WTC11 (cell line): ENCODE measurements at regions not wholly inside any gene's neighbourhood (a gene's known extent, or its start where the extent isn't known, plus 50 kb on each side); places are given as distances from the start of the nearest gene placed in this dataset.

Experiments
- ATAC-seq: fragments of 200-7000 bp; cut with Tn5 transposase; 2 replicates; pipeline ENCODE4 v1.10.0; 2021; ENCODE audit warnings: mild to moderate bottlenecking, moderate library complexity
- CTCF ChIA-PET: fragments of 300-600 bp; sonication (Branson Sonifier 250); formaldehyde crosslinking; loops from one replicate; lab custom pipeline; 2021; ENCODE audit warnings: antibody characterized with exemption; lab: Charles Lee
- POLR2A ChIA-PET: fragments of 350-600 bp; sonication (Branson Sonifier 250); formaldehyde crosslinking; loops from one replicate; lab custom pipeline; 2021; ENCODE audit warnings: antibody characterized with exemption; lab: Charles Lee
- DNase-seq: peaks from one replicate; pipeline ENCODE4 v3.0.0; 2021; ENCODE audit warnings: low spot score
- H3K27ac Mint-ChIP-seq: 2 replicates; pipeline ENCODE4 v1.8.0; 2021; ENCODE audit warnings: mixed read lengths
- H3K27me3 Mint-ChIP-seq: 2 replicates; pipeline ENCODE4 v1.8.0; 2021; ENCODE audit warnings: low read depth, mild to moderate bottlenecking, moderate library complexity, mixed read lengths
- H3K36me3 Mint-ChIP-seq: 2 replicates; pipeline ENCODE4 v1.8.0; 2021; ENCODE audit warnings: mixed read lengths
- H3K4me1 Mint-ChIP-seq: 2 replicates; pipeline ENCODE4 v1.8.0; 2022; ENCODE audit warnings: mixed read lengths
- H3K4me3 Mint-ChIP-seq: 2 replicates; pipeline ENCODE4 v1.8.0; 2021; ENCODE audit warnings: mild to moderate bottlenecking, moderate library complexity, mixed read lengths
- H3K9me3 Mint-ChIP-seq: 2 replicates; pipeline ENCODE4 v1.8.0; 2021; ENCODE audit warnings: mixed read lengths
- CBFB ChIP-seq: sonication (generic); formaldehyde crosslinking; IDR thresholded peaks from 2 replicates; pipeline ENCODE4 v1.8.1; 2022; ENCODE audit warnings: mild to moderate bottlenecking, low read depth, missing genetic modification reagents
- FOXJ3 ChIP-seq: sonication (generic); formaldehyde crosslinking; IDR thresholded peaks from 2 replicates; pipeline ENCODE4 v1.9.0; 2021; ENCODE audit warnings: missing genetic modification reagents, mild to moderate bottlenecking, borderline replicate concordance
- FOXK1 ChIP-seq: sonication (generic); formaldehyde crosslinking; IDR thresholded peaks from 2 replicates; pipeline ENCODE4 v1.8.0; 2022; ENCODE audit warnings: mild to moderate bottlenecking, moderate library complexity, missing genetic modification reagents
- KAT7 ChIP-seq: sonication (generic); formaldehyde crosslinking; IDR thresholded peaks from 2 replicates; pipeline ENCODE4 v1.8.1; 2023; ENCODE audit warnings: missing genetic modification reagents, mild to moderate bottlenecking, borderline replicate concordance
- MYBL2 ChIP-seq: sonication (generic); formaldehyde crosslinking; IDR thresholded peaks from 2 replicates; pipeline ENCODE4 v1.8.1; 2023; ENCODE audit warnings: mild to moderate bottlenecking, moderate library complexity, missing genetic modification reagents
- RORB ChIP-seq: fragments of 250-450 bp; sonication (Bioruptor Pico); IDR thresholded peaks from 2 replicates; pipeline ENCODE4 v1.9.0; 2021; ENCODE audit warnings: mild to moderate bottlenecking
- TCF7 ChIP-seq: sonication (generic); formaldehyde crosslinking; IDR thresholded peaks from 2 replicates; pipeline ENCODE4 v1.8.0; 2022; ENCODE audit warnings: mild to moderate bottlenecking, low read depth, missing genetic modification reagents, moderate library complexity
- TEAD1 ChIP-seq: sonication (generic); formaldehyde crosslinking; IDR thresholded peaks from 2 replicates; pipeline ENCODE4 v1.8.0; 2022; ENCODE audit warnings: mild to moderate bottlenecking, missing genetic modification reagents
- ZBTB21 ChIP-seq: sonication (generic); formaldehyde crosslinking; IDR thresholded peaks from 2 replicates; pipeline ENCODE4 v1.8.1; 2023; ENCODE audit warnings: mild to moderate bottlenecking, missing genetic modification reagents, borderline replicate concordance
- ZNF121 ChIP-seq: sonication (generic); formaldehyde crosslinking; IDR thresholded peaks from 2 replicates; pipeline ENCODE4 v1.8.0; 2023; ENCODE audit warnings: missing genetic modification reagents
- ZNF138 ChIP-seq: sonication (generic); formaldehyde crosslinking; conservative IDR thresholded peaks from 2 replicates; pipeline ENCODE4 v1.8.1; 2022; ENCODE audit warnings: mild to moderate bottlenecking, moderate library complexity, missing genetic modification reagents
- ZNF232 ChIP-seq: sonication (generic); formaldehyde crosslinking; IDR thresholded peaks from 2 replicates; pipeline ENCODE4 v1.8.0; 2022; ENCODE audit warnings: mild to moderate bottlenecking, missing genetic modification reagents
- ZNF263 ChIP-seq: sonication (generic); formaldehyde crosslinking; IDR thresholded peaks from 2 replicates; pipeline ENCODE4 v1.8.1; 2022; ENCODE audit warnings: low read depth, mild to moderate bottlenecking, moderate library complexity, missing genetic modification reagents
- ZNF416 ChIP-seq: fragments of 250-450 bp; sonication (Bioruptor Pico); IDR thresholded peaks from 2 replicates; pipeline ENCODE4 v1.9.0; 2021; ENCODE audit warnings: mild to moderate bottlenecking, inconsistent platforms
- ZNF671 ChIP-seq: fragments of 250-450 bp; sonication (Bioruptor Pico); IDR thresholded peaks from 2 replicates; pipeline ENCODE4 v1.8.0; 2021; ENCODE audit warnings: mild to moderate bottlenecking
- TF ChIP-seq, protein P1 (sequence below): fragments of 250-450 bp; sonication (Bioruptor Pico); IDR thresholded peaks from 2 replicates; pipeline ENCODE4 v1.9.0; 2021; ENCODE audit warnings: moderate library complexity, mild to moderate bottlenecking, inconsistent platforms, borderline replicate concordance
- TF ChIP-seq, protein P2 (sequence below): sonication (generic); formaldehyde crosslinking; IDR thresholded peaks from 2 replicates; pipeline ENCODE4 v1.8.1; 2022; ENCODE audit warnings: mild to moderate bottlenecking, missing genetic modification reagents, moderate library complexity, borderline replicate concordance
- TF ChIP-seq, protein P3 (sequence below): fragments of 250-450 bp; sonication (Bioruptor Pico); IDR thresholded peaks from 2 replicates; pipeline ENCODE4 v1.9.0; 2021; ENCODE audit warnings: mild to moderate bottlenecking
- TF ChIP-seq, protein P4 (sequence below): sonication (generic); formaldehyde crosslinking; IDR thresholded peaks from 2 replicates; pipeline ENCODE4 v1.8.0; 2022; ENCODE audit warnings: mild to moderate bottlenecking, missing genetic modification reagents
- TF ChIP-seq, protein P5 (sequence below): sonication (generic); formaldehyde crosslinking; IDR thresholded peaks from 2 replicates; pipeline ENCODE4 v1.8.1; 2023; ENCODE audit warnings: mild to moderate bottlenecking, missing genetic modification reagents
- TF ChIP-seq, protein P6 (sequence below): sonication (generic); formaldehyde crosslinking; IDR thresholded peaks from 2 replicates; pipeline ENCODE4 v1.8.1; 2023; ENCODE audit warnings: mild to moderate bottlenecking, missing genetic modification reagents, moderate library complexity
- TF ChIP-seq, protein P7 (sequence below): fragments of 250-450 bp; sonication (Bioruptor Pico); IDR thresholded peaks from 2 replicates; pipeline ENCODE4 v1.9.0; 2021; ENCODE audit warnings: mild to moderate bottlenecking

DNA sequence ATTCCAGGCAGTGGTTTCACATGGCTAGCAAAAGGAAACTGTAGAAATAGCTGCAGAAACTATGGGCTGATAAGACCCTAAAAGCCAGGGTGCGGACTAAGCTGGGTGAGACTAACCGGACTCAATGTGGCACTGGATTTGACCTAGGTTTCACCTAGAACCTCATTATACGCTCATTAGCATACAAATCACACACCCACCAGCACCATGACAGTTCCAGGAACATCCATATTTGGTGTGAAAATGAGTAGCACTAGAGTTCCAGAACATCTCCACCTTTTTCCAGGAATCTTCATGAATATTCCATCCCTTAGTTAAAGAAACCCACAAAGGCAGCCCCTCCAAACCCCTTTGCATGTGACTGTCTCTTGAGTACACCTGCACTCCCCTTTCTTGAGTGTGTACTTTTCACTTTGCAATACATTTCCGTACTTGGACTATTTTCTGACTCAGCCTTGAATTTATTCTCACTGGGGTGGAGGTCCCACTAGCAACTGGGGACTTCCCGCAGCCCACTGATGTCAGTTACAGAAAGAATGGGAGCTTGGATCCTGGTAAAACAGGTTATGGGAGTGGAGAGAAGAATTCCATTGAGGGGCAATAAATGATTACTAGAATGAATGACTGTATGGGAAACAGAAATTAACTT lies 58.0 kb upstream of the SPATA31C2 start (continued):
- TF ChIP-seq, protein P1, sequence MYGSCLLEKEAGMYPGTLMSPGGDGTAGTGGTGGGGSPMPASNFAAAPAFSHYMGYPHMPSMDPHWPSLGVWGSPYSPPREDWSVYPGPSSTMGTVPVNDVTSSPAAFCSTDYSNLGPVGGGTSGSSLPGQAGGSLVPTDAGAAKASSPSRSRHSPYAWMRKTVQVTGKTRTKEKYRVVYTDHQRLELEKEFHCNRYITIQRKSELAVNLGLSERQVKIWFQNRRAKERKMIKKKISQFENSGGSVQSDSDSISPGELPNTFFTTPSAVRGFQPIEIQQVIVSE (CRISPR knock-in tag): no peak
- TF ChIP-seq TCF7 (CRISPR knock-in tag): no peak

DNA sequence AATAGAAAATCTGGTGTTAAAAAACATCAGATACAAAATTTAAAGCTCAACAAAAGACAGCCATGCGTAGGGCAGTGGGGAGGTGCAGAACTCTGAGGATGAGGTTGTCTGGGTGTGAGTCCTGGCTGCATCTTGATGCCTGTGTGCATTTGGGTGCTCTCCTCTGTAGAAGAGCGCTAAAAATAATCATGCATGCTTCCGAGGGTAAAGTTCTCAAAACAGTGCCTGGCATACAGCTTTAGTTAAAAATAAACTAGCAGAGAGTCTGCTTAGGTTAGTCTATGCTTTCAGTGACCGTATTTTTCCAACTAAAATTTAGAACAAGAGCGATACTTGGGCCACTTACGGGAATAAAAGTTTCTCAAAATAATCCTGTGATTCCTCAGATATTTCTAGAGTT lies 55.5 kb upstream of the SPATA31C2 start:
- DNase-seq (no peak), ATAC-seq (no peak)
- no peaks in the 10 kb centered on the region for H3K36me3 Mint-ChIP-seq
- CTCF ChIA-PET: no interaction called here
- no peak overlapping the region for H3K4me3 Mint-ChIP-seq
- no peak overlapping the region for H3K27ac Mint-ChIP-seq
- TF ChIP-seq, protein P2, sequence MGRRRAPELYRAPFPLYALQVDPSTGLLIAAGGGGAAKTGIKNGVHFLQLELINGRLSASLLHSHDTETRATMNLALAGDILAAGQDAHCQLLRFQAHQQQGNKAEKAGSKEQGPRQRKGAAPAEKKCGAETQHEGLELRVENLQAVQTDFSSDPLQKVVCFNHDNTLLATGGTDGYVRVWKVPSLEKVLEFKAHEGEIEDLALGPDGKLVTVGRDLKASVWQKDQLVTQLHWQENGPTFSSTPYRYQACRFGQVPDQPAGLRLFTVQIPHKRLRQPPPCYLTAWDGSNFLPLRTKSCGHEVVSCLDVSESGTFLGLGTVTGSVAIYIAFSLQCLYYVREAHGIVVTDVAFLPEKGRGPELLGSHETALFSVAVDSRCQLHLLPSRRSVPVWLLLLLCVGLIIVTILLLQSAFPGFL (CRISPR knock-in tag): no peak
- TF ChIP-seq ZNF416 (CRISPR knock-in tag): no peak
- no peak for TF ChIP-seq FOXK1 (CRISPR knock-in tag)
- no peak for TF ChIP-seq KAT7 (CRISPR knock-in tag)
- TF ChIP-seq, protein P3, sequence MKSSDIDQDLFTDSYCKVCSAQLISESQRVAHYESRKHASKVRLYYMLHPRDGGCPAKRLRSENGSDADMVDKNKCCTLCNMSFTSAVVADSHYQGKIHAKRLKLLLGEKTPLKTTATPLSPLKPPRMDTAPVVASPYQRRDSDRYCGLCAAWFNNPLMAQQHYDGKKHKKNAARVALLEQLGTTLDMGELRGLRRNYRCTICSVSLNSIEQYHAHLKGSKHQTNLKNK (CRISPR knock-in tag): no peak
- no peak for TF ChIP-seq MYBL2 (CRISPR knock-in tag)
- TF ChIP-seq ZNF121: no peak
- TF ChIP-seq, protein P4, sequence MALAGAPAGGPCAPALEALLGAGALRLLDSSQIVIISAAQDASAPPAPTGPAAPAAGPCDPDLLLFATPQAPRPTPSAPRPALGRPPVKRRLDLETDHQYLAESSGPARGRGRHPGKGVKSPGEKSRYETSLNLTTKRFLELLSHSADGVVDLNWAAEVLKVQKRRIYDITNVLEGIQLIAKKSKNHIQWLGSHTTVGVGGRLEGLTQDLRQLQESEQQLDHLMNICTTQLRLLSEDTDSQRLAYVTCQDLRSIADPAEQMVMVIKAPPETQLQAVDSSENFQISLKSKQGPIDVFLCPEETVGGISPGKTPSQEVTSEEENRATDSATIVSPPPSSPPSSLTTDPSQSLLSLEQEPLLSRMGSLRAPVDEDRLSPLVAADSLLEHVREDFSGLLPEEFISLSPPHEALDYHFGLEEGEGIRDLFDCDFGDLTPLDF (CRISPR knock-in tag): no peak
- TF ChIP-seq CBFB (CRISPR knock-in tag): no peak
- no peak for TF ChIP-seq RORB
- TF ChIP-seq, protein P5, sequence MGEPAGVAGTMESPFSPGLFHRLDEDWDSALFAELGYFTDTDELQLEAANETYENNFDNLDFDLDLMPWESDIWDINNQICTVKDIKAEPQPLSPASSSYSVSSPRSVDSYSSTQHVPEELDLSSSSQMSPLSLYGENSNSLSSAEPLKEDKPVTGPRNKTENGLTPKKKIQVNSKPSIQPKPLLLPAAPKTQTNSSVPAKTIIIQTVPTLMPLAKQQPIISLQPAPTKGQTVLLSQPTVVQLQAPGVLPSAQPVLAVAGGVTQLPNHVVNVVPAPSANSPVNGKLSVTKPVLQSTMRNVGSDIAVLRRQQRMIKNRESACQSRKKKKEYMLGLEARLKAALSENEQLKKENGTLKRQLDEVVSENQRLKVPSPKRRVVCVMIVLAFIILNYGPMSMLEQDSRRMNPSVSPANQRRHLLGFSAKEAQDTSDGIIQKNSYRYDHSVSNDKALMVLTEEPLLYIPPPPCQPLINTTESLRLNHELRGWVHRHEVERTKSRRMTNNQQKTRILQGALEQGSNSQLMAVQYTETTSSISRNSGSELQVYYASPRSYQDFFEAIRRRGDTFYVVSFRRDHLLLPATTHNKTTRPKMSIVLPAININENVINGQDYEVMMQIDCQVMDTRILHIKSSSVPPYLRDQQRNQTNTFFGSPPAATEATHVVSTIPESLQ (CRISPR knock-in tag): no peak
- no peak for TF ChIP-seq ZNF232 (CRISPR knock-in tag)
- TF ChIP-seq FOXJ3 (CRISPR knock-in tag): no peak
- TF ChIP-seq, protein P6, sequence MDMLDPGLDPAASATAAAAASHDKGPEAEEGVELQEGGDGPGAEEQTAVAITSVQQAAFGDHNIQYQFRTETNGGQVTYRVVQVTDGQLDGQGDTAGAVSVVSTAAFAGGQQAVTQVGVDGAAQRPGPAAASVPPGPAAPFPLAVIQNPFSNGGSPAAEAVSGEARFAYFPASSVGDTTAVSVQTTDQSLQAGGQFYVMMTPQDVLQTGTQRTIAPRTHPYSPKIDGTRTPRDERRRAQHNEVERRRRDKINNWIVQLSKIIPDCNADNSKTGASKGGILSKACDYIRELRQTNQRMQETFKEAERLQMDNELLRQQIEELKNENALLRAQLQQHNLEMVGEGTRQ (CRISPR knock-in tag): no peak
- TF ChIP-seq, protein P7, sequence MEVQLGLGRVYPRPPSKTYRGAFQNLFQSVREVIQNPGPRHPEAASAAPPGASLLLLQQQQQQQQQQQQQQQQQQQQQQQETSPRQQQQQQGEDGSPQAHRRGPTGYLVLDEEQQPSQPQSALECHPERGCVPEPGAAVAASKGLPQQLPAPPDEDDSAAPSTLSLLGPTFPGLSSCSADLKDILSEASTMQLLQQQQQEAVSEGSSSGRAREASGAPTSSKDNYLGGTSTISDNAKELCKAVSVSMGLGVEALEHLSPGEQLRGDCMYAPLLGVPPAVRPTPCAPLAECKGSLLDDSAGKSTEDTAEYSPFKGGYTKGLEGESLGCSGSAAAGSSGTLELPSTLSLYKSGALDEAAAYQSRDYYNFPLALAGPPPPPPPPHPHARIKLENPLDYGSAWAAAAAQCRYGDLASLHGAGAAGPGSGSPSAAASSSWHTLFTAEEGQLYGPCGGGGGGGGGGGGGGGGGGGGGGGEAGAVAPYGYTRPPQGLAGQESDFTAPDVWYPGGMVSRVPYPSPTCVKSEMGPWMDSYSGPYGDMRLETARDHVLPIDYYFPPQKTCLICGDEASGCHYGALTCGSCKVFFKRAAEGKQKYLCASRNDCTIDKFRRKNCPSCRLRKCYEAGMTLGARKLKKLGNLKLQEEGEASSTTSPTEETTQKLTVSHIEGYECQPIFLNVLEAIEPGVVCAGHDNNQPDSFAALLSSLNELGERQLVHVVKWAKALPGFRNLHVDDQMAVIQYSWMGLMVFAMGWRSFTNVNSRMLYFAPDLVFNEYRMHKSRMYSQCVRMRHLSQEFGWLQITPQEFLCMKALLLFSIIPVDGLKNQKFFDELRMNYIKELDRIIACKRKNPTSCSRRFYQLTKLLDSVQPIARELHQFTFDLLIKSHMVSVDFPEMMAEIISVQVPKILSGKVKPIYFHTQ (CRISPR knock-in tag): no peak
- TF ChIP-seq ZBTB21 (CRISPR knock-in tag): no peak
- TF ChIP-seq TEAD1 (CRISPR knock-in tag): no peak
- TF ChIP-seq ZNF263 (CRISPR knock-in tag): no peak
- no peak for TF ChIP-seq ZNF138 (CRISPR knock-in tag)
- no peak for TF ChIP-seq ZNF671
- TF ChIP-seq, all 79 proteins: peak for 0
- H3K27me3 Mint-ChIP-seq: peaks cover 3% of the 10 kb centered on the region
- no peaks in the 10 kb centered on the region for H3K9me3 Mint-ChIP-seq
- POLR2A ChIA-PET: no interaction called here
- H3K4me1 Mint-ChIP-seq: peaks cover 30% of the 10 kb centered on the region
